ENCODE measurements at regions not wholly inside any gene's neighbourhood (a gene's known extent, or its start where the extent isn't known, plus 50 kb on each side); places are given as distances from the start of the nearest gene placed in this dataset.

DNA sequence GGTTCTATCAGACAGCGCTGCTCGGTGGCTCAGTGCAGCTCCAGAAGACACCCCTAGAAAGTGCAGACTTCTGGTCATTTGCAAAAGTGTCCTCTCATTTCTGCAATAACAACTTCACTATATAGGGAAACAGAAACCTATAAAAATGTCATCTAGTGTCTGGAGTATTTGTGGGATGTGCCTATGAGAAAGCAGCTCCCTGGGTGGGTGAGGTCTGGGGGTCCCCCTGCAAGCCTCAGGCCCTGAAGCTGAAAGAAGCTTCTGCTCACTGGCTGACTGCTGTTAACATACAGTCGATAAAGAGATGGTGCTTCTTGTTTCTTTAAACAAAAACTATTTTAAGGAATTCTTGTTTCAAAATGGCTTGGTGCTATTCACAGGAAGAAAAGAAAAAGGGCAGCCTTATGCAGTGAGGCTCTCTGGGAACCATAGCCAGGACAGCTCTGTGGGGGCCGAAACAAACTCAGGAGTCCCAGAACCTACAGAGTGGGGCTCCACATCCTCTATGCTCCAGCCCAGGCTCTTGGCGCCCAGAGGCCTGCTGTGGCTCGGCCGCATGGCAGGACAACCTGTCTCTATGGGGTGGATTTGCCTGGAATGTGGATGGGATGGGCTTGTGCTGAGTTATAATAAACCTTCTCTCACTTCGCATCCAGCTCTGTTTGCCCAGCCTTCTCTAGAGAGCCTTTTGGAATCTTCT, 109.7 kb downstream of the BANF2 start:
- no peaks in the 10 kb centered on the region for H3K4me1 Mint-ChIP-seq
- H3K36me3 Mint-ChIP-seq (ENCODE audit: low read depth), result no peaks in the 10 kb centered on the region
- peaks cover under 1% of the 10 kb centered on the region for H3K27me3 Mint-ChIP-seq
- H3K27ac Mint-ChIP-seq, result no peak overlapping the region
- no peak for ATAC-seq (replicated peaks)
- H3K4me3 Mint-ChIP-seq, result no peak overlapping the region
- H3K9me3 Mint-ChIP-seq, result no peaks in the 10 kb centered on the region

- no peak overlapping the region for H3K27ac Mint-ChIP-seq
- no peaks in the 10 kb centered on the region for H3K4me1 Mint-ChIP-seq
- peaks cover 8% of the 10 kb centered on the region for H3K27me3 Mint-ChIP-seq
- no peak for ATAC-seq (replicated peaks)
- no peak overlapping the region for H3K4me3 Mint-ChIP-seq
- no peaks in the 10 kb centered on the region for H3K9me3 Mint-ChIP-seq
- H3K36me3 Mint-ChIP-seq (ENCODE audit: low read depth), result no peaks in the 10 kb centered on the region
These were observed 109.0 kb downstream of the BANF2 start for GRCh38 chr20:17808782-17809181.

DNA sequence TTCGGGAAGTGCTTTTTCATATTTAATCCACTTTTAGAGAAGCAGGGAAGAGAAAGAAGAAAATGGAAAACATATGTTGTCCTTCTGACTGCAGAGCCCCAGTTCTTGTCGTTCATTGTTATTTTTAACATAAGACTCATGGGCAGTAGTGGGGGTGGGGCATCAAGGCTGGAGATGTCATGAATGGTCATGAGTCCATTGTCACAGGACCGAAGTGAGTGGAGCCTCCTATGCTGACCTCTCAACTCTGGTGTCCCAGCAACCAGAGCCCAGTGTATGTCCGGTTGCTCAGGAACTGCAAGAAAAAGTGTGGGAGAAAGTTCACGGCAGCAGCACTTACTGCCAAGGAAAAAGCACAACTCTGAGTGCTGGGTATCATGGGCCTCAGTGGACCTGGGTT, 108.6 kb downstream of the BANF2 start:
- Mint-ChIP-seq H3K27me3 (peaks cover 10% of the 10 kb centered on the region), H3K9me3 (no peaks in the 10 kb centered on the region), H3K4me3 (no peak overlapping the region), H3K4me1 (no peaks in the 10 kb centered on the region), H3K27ac (no peak overlapping the region), H3K36me3 (ENCODE audit: low read depth) (no peaks in the 10 kb centered on the region)
- no peak for ATAC-seq (replicated peaks)

DNA sequence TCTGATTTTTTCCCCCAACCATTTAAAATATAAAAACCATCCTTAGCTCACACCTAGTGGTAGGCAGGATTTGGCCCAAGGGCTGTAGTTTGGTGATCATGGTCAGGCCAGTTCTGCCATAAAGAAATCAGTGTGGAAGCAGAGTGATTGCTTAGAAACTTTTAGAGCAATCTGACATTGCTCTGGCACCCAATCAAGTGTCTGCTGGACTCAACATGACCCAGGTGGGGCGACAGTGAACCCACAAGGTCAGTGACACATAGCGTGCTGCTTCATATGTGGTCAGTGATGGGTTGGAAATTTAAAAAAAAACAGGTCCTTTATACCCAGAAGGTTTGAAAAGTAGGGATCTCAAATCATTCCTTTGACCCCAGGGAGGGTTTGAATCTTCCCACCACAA, 107.9 kb downstream of the BANF2 start:
- ATAC-seq (replicated peaks), result no peak
- Mint-ChIP-seq H3K9me3 (no peaks in the 10 kb centered on the region), H3K4me1 (no peaks in the 10 kb centered on the region), H3K36me3 (ENCODE audit: low read depth) (no peaks in the 10 kb centered on the region), H3K4me3 (no peak overlapping the region), H3K27ac (no peak overlapping the region), H3K27me3 (peaks cover 13% of the 10 kb centered on the region)

DNA sequence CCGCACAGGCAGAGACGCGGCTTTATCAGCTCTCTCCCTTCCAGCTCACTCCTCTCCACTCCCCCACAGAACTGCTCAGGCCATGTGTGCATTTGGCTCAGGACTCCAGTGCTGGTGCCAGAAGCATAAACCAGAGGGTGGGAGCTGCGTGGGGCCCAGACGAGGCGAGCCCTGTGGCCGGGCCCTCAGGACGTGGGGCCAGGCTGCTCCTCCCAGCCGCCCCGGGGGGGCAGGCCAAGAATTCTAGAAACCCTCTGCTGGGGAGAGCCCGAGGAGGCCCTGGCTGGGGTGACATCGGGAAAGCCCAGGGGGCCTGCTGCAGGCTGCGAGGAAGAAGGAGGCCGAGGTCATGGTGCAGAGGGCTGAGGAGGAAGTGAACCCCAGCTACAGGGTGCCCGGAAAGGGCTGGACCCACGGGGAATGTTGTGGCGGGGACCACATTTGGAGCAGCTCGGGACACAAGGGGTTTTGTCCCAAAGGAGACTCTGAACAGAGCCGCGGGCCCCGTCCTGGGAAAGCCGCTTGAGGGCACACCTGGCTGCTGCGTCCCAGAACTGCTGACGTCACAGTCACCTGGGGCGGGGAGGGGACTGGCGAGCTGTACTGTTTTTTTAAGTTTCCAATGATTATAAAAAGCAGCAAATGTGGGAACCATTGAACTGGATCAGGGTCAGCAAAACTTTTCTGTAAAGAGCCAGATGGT, 107.1 kb downstream of the BANF2 start:
- ATAC-seq (replicated peaks), result no peak
- Mint-ChIP-seq H3K4me1 (no peaks in the 10 kb centered on the region), H3K27me3 (peaks cover 13% of the 10 kb centered on the region), H3K27ac (no peak overlapping the region), H3K9me3 (no peaks in the 10 kb centered on the region), H3K36me3 (ENCODE audit: low read depth) (no peaks in the 10 kb centered on the region), H3K4me3 (no peak overlapping the region)

GRCh38 chr20:17806107-17806506, 106.3 kb downstream of the BANF2 start:
- H3K4me3 Mint-ChIP-seq, result no peak overlapping the region
- no peaks in the 10 kb centered on the region for H3K9me3 Mint-ChIP-seq
- H3K27me3 Mint-ChIP-seq, result peaks cover 15% of the 10 kb centered on the region
- no peak overlapping the region for H3K27ac Mint-ChIP-seq
- ATAC-seq (replicated peaks), result no peak
- H3K4me1 Mint-ChIP-seq, result no peaks in the 10 kb centered on the region
- H3K36me3 Mint-ChIP-seq (ENCODE audit: low read depth), result no peaks in the 10 kb centered on the region

DNA sequence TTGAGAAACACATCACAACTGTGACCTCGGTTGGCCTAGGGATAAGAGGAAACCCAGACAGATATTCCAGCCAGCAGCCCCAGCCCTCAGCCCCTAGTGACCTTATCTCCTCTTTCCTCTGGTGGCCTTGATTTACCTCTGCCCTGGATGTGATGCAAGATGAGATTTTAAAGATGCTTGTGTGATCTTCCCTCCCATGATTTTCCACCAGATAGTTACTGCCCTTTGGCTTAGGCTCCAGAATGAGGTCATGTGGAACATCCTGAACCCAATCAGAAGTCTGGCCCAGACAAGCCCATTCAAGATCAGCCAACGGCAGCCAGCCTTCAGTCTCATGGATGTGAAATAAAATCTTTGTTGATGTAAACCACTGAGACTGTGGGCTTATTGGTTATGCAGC, 104.0 kb downstream of the BANF2 start:
- no peaks in the 10 kb centered on the region for H3K36me3 Mint-ChIP-seq (ENCODE audit: low read depth)
- H3K4me3 Mint-ChIP-seq, result no peak overlapping the region
- ATAC-seq (replicated peaks), result no peak
- H3K4me1 Mint-ChIP-seq, result no peaks in the 10 kb centered on the region
- H3K9me3 Mint-ChIP-seq, result no peaks in the 10 kb centered on the region
- H3K27me3 Mint-ChIP-seq, result peaks cover 16% of the 10 kb centered on the region
- H3K27ac Mint-ChIP-seq, result no peak overlapping the region

DNA sequence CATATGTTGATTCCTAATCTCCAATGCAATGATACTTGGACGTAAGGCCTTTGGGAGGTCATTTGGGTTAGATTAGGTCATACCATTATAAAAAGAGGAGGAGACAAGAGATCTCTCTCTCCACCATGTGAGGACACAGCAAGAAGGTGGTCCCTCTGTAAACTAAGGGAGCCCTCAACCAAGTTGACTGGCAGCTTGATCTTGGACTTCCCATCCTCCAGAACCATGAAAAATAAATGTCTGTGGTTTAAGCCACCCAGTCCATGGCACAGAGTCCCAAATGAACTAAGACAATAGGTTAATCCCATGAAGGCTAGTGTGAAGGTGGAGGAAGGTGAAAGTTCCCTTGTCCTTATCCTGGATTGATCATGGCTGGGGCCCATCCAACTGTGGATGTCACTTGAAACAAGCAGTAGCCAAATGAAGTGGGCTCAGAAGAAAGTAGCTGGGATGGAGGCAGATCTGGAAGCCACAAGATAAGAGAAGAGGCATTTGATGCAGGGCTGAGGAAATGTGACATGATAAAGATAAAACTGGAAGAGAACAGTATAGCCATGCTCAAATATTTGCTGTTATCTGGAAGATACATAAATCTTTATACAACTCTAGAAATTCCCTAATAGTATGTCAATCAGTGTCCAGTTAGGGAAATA, 99.9 kb downstream of the BANF2 start:
- Mint-ChIP-seq H3K36me3 (ENCODE audit: low read depth) (no peaks in the 10 kb centered on the region), H3K9me3 (no peaks in the 10 kb centered on the region), H3K27me3 (peaks cover 19% of the 10 kb centered on the region), H3K4me1 (peaks cover 7% of the 10 kb centered on the region), H3K27ac (no peak overlapping the region), H3K4me3 (no peak overlapping the region)
- ATAC-seq (replicated peaks), result no peak

DNA sequence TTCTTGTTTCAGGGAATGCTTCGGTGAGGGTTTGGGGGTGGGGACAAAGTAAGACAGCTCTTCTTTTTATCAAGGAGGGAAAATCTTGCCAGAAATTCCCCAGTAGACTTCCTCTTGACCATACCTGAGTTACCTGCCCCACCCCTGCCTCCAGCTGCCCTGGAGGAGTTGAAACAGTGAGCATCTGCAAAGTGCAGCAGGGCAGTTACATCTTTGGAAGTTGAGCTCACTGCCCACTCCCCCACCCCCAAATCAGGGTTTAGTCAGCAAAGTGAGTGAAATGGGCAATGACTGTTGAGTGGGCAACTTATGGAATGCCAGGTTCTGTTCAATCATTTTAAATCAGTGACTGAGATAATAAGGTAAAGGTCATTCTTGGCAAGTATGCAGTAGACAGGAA, 98.8 kb downstream of the BANF2 start:
- no peak for ATAC-seq (replicated peaks)
- H3K27ac Mint-ChIP-seq, result no peak overlapping the region
- no peak overlapping the region for H3K4me3 Mint-ChIP-seq
- no peaks in the 10 kb centered on the region for H3K36me3 Mint-ChIP-seq (ENCODE audit: low read depth)
- H3K27me3 Mint-ChIP-seq, result peaks cover 9% of the 10 kb centered on the region
- no peaks in the 10 kb centered on the region for H3K9me3 Mint-ChIP-seq
- peaks cover 7% of the 10 kb centered on the region for H3K4me1 Mint-ChIP-seq

DNA sequence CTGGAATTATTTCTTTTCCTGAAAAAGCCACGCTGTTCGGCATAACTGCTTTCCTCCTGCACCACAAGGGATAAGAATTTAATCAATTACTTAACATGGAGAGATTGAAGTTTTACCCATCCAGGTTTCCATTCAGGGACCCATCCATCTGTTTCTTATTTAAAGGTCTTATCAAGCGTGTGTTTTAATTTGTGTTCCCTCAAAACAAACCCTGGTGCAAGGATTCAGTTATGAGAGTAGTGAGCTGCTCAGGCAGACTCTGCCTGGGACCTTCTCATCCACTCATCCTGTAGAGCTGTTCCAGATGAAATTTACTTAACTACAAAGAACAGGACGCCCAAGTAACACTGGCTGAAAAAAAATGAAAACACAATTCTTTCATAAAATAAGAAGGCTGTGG, 97.8 kb downstream of the BANF2 start:
- H3K27ac Mint-ChIP-seq, result no peak overlapping the region
- peaks cover 7% of the 10 kb centered on the region for H3K4me1 Mint-ChIP-seq
- H3K36me3 Mint-ChIP-seq (ENCODE audit: low read depth), result no peaks in the 10 kb centered on the region
- ATAC-seq (replicated peaks), result no peak
- H3K27me3 Mint-ChIP-seq, result peaks cover 6% of the 10 kb centered on the region
- no peaks in the 10 kb centered on the region for H3K9me3 Mint-ChIP-seq
- H3K4me3 Mint-ChIP-seq, result no peak overlapping the region

DNA sequence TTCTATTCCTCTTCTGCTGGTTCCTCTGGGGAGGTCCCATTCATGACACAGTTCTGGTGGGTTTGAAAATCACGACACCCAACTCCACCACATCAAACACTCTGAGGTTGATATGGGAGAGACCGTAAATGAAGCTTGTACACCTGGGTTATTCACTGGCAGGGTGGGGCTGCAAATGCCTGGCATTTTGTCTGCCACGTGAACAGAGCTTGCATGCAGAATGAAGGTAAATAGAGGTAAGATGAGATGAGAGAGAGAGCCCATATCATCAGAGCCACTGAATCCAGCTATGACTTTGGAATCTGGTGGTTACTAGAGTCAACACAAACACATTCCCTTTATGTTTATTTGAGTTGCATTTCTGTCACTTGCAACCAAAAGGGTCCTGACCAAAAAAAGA, 97.4 kb downstream of the BANF2 start:
- Mint-ChIP-seq H3K36me3 (ENCODE audit: low read depth) (no peaks in the 10 kb centered on the region), H3K4me3 (no peak overlapping the region), H3K4me1 (peaks cover 7% of the 10 kb centered on the region), H3K27me3 (peaks cover 6% of the 10 kb centered on the region), H3K9me3 (no peaks in the 10 kb centered on the region), H3K27ac (no peak overlapping the region)
- no peak for ATAC-seq (replicated peaks)

DNA sequence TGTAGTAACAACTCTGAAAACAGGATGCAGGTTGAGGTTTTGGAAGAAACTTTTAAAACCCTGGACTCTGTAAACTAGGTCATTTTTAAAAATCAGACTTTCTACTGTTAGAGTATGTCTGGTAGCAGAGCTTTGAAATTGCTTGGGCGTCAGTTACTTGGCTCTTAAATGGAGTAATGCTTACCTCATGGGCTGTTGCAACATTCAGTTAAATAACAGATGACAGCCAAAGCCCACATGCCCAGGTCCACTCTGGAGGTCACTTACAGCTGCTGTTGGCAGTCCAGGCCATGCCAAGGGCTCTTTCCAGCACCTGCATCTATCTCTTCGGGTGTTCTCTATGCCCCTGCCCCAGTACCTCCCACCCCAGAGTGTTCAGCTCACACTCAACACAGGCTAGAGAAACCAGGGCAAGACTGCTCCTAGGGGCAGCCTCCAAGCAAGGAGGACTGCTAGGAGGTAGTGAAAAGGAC, 96.4 kb downstream of the BANF2 start:
- Mint-ChIP-seq H3K27me3 (peaks cover 3% of the 10 kb centered on the region), H3K27ac (no peak overlapping the region)
- no peak for ATAC-seq (replicated peaks)

GRCh38 chr20:17795501-17796071, 95.8 kb downstream of the BANF2 start:
- Mint-ChIP-seq H3K27me3 (peaks cover 3% of the 10 kb centered on the region), H3K36me3 (ENCODE audit: low read depth) (no peaks in the 10 kb centered on the region), H3K4me3 (no peak overlapping the region), H3K9me3 (no peaks in the 10 kb centered on the region), H3K4me1 (peaks cover 7% of the 10 kb centered on the region), H3K27ac (no peak overlapping the region)
- ATAC-seq (replicated peaks), result no peak

More for the DNA sequence above, 96.4 kb downstream of the BANF2 start:
- Mint-ChIP-seq H3K4me1 (peaks cover 7% of the 10 kb centered on the region), H3K4me3 (no peak overlapping the region), H3K36me3 (ENCODE audit: low read depth) (no peaks in the 10 kb centered on the region), H3K9me3 (no peaks in the 10 kb centered on the region)

DNA sequence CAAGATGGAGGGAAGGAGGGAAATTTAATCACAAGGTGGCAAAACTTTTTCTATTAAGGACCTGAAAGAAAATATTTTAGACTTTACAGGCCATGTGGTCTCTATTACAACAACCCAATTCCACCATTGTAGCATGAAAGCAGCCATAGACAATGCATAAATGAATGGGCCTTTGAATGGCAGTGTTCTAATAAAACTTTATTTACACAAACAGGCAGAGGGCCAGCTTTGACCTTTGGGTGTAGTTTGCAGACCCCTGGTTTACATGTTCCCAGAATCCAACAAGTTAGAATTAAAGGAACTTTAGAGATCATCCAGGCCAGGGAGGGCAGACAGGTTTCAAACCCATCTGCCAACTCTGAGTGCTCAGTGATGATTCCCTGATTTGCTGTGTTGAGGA, 95.2 kb downstream of the BANF2 start:
- no peaks in the 10 kb centered on the region for H3K9me3 Mint-ChIP-seq
- no peak overlapping the region for H3K4me3 Mint-ChIP-seq
- ATAC-seq (replicated peaks), result no peak
- no peaks in the 10 kb centered on the region for H3K36me3 Mint-ChIP-seq (ENCODE audit: low read depth)
- no peak overlapping the region for H3K27ac Mint-ChIP-seq
- peaks cover 3% of the 10 kb centered on the region for H3K27me3 Mint-ChIP-seq
- peaks cover 7% of the 10 kb centered on the region for H3K4me1 Mint-ChIP-seq

- H3K36me3 Mint-ChIP-seq (ENCODE audit: low read depth), result no peaks in the 10 kb centered on the region
- H3K4me3 Mint-ChIP-seq, result no peak overlapping the region
- no peak overlapping the region for H3K27ac Mint-ChIP-seq
- no peak for ATAC-seq (replicated peaks)
- H3K9me3 Mint-ChIP-seq, result no peaks in the 10 kb centered on the region
- H3K4me1 Mint-ChIP-seq, result peaks cover 7% of the 10 kb centered on the region
- peaks cover 3% of the 10 kb centered on the region for H3K27me3 Mint-ChIP-seq
These were observed 94.6 kb downstream of the BANF2 start for GRCh38 chr20:17794400-17794799.

Measured in activated T-helper 17 cell treated with anti-CD3 and anti-CD28 coated beads, Interleukin-2, amount 50 U/mL, for 72 hours (primary cell).